T-helper 1 cell treated with Interleukin-12 subunit alpha and Interleukin-12 subunit beta and Interleukin-4 antibody, amounts not matched to agents 30 ng/mL and 1 ng/mL, for 36 hours (primary cell): ENCODE measurements at regions not wholly inside any gene's neighbourhood (a gene's known extent, or its start where the extent isn't known, plus 50 kb on each side); places are given as distances from the start of the nearest gene placed in this dataset.
"Not testable (repeated sequence)": the region's sequence is repeated elsewhere in the genome, so short reads cannot be mapped to it uniquely, and the experiment has no call there.

ENCODE experiments used
- intact Hi-C: fragments of 100-400 bp; cut with micrococcal nuclease; formaldehyde crosslinking; loops from one replicate; pipeline ENCODE4 v1.15.1; 2024

GRCh38 chr5:51159164-51159563, 224.1 kb upstream of the ISL1 start:
- intact Hi-C loops: no loop called here

GRCh38 chr5:51159606-51160005, 223.6 kb upstream of the ISL1 start:
- intact Hi-C loops: no loop called here

GRCh38 chr5:51162245-51162644, 221.0 kb upstream of the ISL1 start:
- intact Hi-C loops: no loop called here

GRCh38 chr5:51165621-51166020, 217.6 kb upstream of the ISL1 start:
- intact Hi-C loops: not testable (repeated sequence)

GRCh38 chr5:51172903-51173626, 210.2 kb upstream of the ISL1 start:
- intact Hi-C loops: no loop called here

- intact Hi-C loops: no loop called here
Observed at GRCh38 chr5:51181208-51181894, 201.9 kb upstream of the ISL1 start.

GRCh38 chr5:51185850-51186329, 197.4 kb upstream of the ISL1 start:
- intact Hi-C loops: no loop called here

- intact Hi-C loops: no loop called here
Observed at GRCh38 chr5:51188001-51188591, 195.2 kb upstream of the ISL1 start.

GRCh38 chr5:51194671-51195070, 188.6 kb upstream of the ISL1 start:
- intact Hi-C loops: no loop called here

GRCh38 chr5:51201024-51201423, 182.2 kb upstream of the ISL1 start:
- intact Hi-C loops: no loop called here

- intact Hi-C loops: no loop called here
Observed at GRCh38 chr5:51201708-51202107, 181.5 kb upstream of the ISL1 start.

GRCh38 chr5:51202161-51202560, 181.1 kb upstream of the ISL1 start:
- intact Hi-C loops: no loop called here

GRCh38 chr5:51203598-51203997, 179.7 kb upstream of the ISL1 start:
- intact Hi-C loops: no loop called here

- intact Hi-C loops: no loop called here
Observed at GRCh38 chr5:51208296-51208695, 175.0 kb upstream of the ISL1 start.

- intact Hi-C loops: no loop called here
Observed at GRCh38 chr5:51214746-51215145, 168.5 kb upstream of the ISL1 start.

GRCh38 chr5:51225789-51226742, 157.2 kb upstream of the ISL1 start:
- intact Hi-C loops: no loop called here

GRCh38 chr5:51227963-51228470, 155.2 kb upstream of the ISL1 start:
- intact Hi-C loops: no loop called here

GRCh38 chr5:51230336-51230735, 152.9 kb upstream of the ISL1 start:
- intact Hi-C loops: no loop called here

- intact Hi-C loops: no loop called here
Observed at GRCh38 chr5:51242456-51242855, 140.8 kb upstream of the ISL1 start.

GRCh38 chr5:51250957-51251356, 132.3 kb upstream of the ISL1 start:
- intact Hi-C loops: not testable (repeated sequence)

- intact Hi-C loops: no loop called here
Observed at GRCh38 chr5:51271261-51271660, 112.0 kb upstream of the ISL1 start.
